GM18867 (cell line): ENCODE measurements at regions not wholly inside any gene's neighbourhood (a gene's known extent, or its start where the extent isn't known, plus 50 kb on each side); places are given as distances from the start of the nearest gene placed in this dataset.
A peak's percentile ranks its signal among the peaks of the same experiment; 100 is the strongest.

Experiments used
- ATAC-seq: cut with Tn5 transposase; IDR thresholded peaks from one replicate; pipeline ENCODE4 v1.9.1; 2021; ENCODE audit warnings: mild to moderate bottlenecking, moderate library complexity; ENCODE audit not compliant: unreplicated experiment

DNA sequence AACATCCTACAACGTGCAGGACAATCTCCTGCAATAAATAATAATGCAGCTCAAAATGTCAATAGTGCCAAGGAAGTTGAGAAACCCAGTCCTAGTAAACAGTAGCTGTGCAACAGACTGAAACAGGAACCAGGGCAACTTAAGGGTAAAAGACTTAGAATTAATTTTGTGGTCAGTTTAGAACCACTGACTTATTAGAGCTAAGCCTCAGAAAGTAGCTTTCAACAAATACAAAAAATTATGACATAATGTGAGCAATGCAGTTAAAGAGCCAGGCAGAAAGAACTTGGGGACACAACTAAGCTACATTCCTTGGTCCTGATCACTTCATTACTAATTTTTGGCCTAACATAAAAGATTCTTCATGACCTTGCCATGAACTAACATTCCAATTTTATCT, 195.4 kb downstream of the MACC1 start:
- peak; percentile 97 for ATAC-seq

DNA sequence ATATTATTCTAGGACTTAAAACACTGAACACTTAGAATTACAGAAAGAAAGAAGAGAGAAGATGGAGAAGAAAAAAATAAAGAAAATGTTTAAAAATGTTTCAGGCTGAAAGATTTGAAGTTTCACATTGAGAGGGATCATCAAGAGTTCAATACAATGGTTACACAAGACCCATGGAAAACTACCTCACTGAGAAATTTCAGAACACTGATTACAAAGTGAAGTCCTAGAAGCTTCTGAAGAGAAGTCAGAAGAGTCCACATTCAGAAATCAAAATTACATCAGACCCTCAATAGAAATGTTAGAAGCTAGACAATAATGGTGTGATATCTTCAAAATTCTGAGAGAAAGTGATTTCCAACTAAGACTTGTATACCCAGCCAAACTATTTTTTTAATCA, 196.1 kb downstream of the MACC1 start:
- ATAC-seq: no peak

DNA sequence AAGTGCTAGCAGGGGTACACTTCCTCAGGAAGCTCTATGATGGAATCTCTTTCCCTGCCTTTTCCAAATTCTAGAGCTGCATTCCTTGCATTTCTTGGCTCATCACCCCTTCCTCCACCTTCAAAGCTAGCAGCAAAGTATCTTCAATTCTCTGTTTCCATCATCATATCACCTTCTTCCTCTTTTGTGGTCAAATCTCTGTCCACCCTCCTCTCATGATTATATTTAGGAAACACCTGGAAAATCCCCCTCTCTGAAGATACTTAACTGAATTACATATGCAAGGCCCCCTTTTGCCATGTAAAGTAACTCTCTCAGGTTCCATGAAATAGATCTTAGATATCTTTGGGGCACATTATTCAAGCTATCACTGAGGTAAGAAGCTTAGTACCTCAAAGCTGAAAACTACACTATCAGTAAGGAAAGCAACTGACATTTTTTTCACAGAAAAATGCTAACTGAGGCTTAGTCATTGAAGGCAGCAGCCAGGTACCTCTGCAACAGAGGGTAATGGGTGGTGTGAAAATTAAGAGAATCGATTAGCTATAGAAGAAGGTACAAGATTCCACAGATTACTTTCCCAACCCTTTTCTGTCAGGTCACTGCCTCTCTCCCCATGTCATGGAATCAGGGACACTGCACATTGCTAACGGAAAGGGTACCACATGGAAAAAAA, 197.3 kb downstream of the MACC1 start:
- ATAC-seq: peak; percentile 43

DNA sequence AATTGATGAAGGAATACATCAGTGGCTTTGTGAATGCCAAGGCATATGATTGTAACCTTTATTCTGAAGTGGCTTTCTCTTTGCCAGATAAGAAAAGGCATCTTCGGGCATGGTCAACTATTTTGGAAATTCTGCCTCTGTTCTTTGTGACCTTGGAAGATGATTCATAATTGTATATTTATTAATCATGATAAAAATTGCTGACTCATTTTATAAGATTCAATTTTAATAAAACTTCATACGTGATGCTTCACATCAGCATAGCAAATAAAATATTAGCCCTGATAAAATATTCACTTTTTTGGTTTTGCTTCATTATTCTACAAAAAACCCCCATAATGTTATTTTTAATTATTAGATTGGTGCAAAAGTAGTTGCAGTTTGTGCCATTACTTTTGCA, 200.5 kb downstream of the MACC1 start:
- no peak for ATAC-seq

DNA sequence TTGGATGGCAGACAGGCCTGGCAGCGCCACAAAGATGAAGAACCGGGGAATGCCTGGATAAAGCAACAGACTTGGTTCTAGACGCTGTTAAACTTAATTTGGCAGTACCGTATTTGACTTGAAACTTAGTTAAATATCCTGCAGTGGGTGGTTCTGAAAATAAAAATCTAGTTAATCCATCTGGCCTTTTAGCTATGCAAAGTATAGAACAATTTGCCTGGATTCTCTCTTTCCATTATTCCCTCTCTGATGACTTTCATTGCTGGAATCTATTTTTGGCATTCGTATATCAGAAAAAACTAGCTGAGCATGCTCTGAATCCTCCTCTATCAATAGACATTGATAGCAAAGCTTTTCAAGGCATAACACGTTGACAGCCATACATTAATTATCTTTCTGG, 203.6 kb downstream of the MACC1 start:
- no peak for ATAC-seq

DNA sequence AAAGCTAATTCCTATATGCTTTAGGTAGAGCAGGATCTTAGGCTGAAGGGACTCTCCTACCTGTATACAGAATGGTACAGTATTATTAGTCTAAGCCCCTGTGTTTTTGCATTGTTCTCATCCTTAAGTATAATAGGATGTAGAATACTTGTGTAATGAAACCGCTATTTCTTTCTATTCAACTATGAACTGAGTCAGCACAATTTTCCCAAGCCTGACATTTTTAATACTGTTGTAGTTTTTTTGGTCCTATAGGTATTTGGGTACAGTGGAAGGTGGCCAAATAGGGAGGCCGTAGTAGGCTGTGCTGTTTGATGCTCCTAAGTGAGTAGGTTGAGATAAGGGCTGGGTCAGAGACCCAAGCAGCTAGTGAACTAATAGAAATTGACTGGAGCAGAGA, 205.1 kb downstream of the MACC1 start:
- ATAC-seq: no peak

DNA sequence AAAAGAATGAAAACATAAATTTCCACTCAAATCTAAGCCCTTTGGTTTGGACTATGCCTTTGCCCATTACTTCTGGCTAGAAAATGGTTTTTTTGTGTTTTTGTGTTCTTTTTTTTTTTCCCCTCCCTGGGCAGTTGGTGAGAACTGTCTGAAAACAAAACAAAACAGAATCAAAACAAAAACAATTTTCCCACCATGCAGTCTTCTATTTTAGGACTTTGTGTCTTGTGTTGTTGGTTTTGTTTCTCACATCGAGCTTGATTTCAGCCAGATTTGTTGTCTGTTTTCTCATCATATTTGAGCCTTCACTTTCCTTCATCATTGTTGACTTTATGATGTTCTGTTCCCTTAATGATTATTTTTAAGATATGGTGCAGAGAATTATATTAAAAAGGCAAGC, 206.3 kb downstream of the MACC1 start:
- no peak for ATAC-seq

DNA sequence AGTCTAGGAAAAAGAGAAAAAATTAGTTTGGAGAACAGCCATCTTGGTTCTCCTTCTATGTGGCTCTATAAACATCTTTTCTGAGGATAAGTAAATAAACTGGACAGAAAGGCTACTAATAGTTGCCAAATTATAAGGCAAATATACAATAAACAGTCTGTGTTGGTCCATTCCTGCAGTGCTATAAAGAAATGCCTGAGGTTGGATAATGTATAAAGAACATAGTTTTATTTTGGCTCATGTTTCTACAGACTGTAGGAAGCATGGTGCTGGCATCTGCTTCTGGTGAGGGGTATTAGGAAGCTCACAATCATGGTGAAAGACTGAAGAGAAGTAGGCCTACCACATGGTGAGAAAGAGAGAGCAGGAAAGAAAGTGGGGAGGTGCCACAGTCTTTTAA, 209.7 kb downstream of the MACC1 start:
- ATAC-seq: no peak

DNA sequence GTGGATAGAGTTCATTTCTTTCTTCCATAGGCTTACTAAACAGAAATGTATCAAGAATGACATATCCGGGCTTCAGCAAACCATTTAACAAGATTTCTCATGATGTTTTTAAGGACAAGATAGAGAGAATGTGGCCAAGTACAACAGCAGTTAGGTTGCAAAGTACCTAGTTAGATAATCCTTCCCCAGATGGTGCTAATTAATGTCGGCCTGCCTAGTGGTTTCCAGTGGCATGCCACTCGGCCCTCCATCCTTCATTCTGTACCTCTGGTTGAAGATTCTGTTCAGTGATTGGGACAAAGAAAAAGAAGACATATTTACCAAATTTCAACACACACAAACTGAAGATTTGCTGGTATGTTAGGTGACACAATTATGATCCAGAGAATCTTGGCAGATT, 212.1 kb downstream of the MACC1 start:
- ATAC-seq: no peak

DNA sequence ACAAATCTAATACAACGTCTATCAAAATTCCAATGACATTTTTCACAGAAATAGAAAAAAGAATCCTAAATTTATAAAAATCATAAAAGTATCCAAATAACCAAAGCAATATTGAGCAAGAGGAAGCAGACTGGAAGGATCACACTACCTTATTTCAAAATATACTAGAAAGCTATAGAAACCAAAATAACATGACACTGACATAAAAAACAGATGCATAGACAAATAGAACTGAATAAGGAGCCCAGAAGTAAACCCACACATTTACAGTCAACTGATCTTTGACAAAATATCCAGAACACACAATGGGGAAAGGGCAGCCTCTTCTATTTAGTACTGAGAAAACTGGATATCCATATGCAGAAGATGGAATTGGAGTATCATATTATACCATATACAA, 217.5 kb downstream of the MACC1 start:
- ATAC-seq: no peak

DNA sequence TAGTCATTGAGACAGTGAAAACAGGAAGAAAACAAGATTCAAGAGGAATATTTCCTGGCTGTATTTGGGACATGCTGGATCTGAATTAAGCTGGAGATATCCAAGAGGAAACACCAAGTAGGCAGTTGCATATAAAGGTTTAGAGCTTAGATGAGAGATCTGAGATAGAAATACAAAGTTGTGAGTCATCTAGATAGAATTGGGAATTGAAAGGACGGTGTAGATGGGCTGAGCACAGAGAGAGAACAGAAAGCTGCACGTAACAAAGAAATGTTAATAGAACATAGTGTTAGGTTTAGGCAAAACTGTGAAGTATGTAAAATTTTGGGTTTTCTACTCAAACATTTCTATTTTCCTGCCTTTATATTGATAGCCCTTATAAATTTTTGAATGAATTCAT, 218.5 kb upstream of the TMEM196 start:
- ATAC-seq: no peak

DNA sequence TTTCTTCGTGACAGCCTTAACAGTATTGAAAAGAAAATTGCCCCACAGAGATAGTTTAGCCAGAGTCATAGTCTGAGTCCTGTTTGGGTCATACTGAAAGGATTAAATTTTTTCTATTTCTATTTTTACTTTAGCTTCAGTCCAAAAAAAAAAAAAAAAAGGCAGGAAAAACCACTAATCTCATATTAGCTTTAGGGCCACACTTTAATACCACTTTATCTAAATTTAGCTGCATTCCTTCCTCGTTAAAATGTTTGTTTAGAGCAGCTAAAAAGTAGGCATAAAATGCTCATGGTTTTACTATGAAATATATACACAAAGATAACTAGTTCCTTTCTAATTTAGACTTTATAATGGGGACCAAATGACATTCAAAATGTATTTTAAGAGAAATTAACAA, 216.5 kb upstream of the TMEM196 start:
- ATAC-seq: no peak

DNA sequence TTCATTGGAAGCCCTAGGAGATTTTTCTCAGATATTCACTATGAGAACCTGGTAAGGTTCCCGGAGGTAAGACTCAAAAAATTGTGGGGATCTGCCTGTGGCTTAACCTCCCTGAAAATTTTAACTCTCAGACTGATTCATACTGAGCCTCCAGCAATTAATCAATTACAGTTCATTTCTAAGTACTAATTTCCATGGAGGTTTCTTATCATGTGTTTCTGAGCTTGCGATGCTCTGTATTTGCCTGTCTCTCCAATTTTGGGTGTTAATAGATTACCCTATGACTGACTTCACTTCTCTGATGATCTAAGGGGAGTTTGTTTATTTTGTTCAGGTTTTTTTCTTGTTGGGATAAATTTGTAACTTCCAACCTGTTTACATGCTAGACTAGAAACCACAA, 215.4 kb upstream of the TMEM196 start:
- ATAC-seq: no peak

DNA sequence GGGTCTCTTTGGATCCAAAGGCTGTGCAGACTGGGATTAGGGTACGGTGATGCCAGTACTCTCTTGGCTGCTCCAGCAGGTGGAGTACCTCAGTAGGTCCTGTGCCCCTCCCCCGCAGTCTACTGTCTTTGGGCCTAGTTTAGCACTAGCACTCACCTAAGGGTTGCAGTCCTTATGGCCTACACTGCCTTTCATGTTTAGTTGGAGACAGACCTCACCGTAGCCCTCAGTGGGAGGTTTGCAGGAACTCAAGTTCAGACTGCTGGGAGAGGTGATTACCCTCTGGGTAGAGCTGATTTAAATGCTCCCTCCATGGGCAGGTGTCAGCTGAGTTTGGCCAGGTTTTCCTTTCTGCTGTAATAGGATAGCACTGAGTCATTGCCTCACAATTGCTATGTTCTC, 210.8 kb upstream of the TMEM196 start:
- ATAC-seq: no peak

DNA sequence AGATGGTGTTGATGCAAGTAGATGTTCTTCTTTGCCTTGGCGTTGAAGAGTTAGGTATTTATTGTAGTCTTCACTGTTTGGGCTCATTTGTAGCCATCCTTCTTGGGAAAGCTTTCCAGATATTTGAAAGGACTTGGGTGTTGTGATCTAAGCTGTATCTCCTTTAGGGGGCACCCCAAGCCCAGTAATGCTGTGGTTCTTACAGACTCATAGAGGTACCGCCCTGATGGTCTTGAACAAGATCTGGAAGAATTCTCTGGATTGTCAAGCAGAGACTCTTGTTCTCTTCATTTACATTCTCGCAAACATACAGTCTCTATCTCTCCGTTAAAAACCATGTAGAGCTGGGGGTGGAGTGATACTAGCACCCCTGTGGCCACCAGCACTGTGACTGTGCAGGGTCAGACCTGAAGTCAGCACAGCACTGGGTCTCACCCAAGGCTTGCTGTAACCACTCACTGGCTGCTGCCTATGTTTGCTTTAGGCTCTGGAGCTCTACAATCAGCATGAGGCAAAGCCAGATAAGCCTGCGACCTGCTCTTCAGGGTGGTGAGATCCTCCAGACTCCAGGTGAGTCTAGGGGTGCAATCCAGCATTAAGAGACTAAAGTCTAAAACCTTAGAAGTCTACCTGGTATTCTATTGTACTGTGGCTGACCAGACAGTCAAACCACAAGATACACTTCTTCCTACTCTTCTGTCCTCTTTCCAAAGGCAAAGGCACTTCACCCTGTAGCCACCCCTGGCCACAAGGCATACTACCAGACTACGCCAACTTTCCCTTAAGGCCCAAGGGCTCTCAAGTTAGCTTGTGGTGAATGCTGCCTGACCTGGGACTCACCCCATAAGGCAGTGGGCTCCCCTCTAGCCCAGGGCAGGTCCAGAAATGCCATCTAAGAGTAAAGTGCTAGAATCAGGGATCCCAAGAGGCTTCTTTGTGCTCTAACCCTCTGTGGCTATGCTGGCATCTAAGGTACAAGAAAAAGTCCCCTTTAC, 209.7 kb upstream of the TMEM196 start:
- ATAC-seq: no peak

DNA sequence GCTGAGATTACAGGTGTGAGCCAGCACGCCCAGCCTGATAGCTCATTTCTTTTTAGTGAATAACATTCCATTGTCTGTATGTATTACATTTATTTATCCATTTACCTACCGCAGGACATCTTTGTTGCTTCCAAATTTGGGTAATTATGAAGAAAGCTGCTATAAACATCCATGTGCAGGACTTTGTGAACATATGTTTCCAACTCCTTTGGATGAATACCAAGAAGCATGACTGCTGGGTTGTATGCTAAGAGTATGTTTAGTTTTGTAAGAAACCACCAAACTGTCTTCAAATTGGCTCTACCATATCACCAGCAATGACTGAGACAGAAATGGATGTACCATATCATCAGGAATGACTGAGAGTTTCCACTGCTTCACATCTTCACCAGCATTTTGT, 200.2 kb upstream of the TMEM196 start:
- ATAC-seq: no peak

DNA sequence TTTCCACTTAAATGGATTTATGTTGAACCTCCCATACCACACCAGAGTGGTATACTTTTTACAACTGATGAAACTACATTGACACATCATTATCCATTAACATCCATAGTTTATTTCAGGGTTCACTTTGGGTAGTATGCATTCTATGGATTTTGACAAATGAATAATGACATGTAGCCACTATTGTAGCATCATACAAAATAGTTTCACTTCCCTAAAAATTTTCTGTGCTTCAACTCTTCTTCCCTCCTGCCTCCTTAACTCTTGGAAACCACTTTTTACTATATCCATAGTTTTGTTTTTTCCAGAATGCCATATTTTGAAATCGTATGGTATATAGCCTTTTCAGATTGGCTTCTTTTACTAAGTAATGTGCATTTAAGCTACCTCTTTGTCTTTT, 199.5 kb upstream of the TMEM196 start:
- ATAC-seq: no peak

DNA sequence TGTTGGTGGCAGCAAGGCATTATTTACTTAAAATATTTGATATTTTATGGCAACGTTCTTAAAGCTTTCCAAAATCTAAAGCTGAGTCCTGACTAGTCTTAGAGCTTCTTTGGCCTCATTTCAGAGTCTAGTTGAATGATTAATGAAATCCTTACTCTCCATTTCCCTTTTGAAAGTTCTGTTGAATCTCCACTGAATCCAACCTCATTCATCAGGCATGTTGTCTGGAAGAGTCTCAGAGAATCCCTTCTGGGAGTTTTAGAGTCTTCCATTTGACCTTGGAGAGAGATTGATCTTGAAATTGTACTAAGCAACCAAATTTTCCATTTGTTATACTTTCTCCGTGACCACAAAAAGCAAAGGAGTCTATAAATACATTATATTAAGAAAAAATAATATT, 198.5 kb upstream of the TMEM196 start:
- ATAC-seq: no peak

DNA sequence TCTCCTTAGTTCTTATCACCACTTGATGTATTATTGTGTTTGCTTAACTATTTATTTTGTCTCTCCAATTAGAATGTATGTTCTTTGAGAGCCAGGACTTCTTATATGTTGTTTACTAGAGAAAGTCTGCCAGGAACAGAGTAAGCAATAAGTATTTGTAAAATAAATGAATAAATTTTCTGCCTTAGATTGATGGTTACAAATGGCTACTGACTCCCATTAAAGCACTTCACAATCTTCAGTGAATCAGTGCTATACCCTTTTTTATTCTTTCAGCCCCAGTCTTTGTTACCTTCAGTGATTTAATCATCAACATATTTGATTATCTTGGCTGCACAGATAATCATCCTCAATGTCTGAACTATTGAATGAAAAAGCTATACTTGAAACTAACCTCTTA, 197.1 kb upstream of the TMEM196 start:
- ATAC-seq: no peak

DNA sequence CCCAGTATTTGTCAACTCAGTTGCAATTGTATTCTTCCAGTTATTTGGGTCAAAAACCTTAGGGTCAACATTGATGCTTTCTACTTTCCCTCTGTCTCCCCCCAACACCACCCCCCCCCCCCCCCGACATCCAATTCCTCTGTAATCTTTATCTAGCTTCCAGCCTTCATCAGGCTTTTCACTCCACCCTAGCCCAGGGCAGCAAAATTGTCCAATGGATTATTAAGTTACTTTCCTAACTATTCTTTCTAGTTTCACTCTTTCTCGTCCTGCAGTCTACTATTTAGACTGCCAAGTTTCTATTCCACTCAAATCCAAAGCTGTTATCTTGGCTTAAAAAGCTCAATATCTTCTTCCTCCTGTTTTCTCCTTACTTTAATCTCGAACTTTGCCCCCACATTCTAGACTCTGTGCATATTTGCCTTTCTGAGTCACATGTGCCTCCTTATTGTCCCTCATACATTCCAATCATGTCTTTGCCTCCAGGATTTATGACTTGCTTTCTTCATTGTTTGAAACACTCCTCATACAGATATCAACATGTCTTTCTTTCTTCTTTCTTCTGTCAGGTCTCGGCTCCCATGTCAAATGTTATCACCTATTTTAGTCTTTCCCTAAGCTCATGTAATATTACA, 196.6 kb upstream of the TMEM196 start:
- ATAC-seq: no peak

DNA sequence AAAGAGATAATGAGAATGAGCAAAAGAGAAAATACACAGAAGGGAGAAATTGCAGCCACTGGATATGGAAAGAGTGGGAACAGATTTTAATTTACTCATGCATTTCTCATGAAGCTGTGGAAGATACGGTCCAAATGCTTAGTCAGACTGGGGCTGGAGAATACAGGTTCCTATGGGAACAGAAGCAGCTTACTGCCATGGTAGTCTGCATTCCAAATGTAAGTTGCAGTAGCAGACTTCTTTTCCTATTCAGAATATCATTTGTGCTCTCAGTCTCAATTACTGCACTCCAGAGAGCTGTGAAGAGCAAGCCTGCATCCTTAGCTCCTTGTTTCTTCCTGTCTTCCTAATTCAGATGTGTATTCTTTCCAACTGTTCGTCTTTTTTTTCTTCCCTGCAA, 190.8 kb upstream of the TMEM196 start:
- no peak for ATAC-seq

DNA sequence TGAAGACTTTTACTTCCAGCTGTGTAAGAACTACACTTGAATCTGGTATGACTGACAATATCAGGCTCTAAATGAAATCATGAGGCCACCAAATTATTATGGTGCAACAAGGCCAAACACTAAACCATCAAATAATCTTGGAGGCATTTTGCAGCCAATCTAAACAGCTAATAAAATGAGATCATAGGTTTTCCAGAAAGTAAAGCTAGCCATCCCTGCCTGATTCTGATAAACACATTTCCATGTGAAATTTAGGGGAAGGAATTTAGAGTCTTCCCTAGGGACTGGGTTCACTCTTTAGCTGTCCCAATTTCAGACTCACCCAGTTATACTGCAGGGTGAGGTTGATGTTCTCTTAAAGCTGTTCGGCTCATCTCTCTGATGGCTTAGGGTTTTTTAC, 190.3 kb upstream of the TMEM196 start:
- ATAC-seq: no peak
